Embryonic facial prominence (tissue), 1 donor: ENCODE measurements at regions not wholly inside any gene's neighbourhood (a gene's known extent, or its start where the extent isn't known, plus 50 kb on each side); places are given as distances from the start of the nearest gene placed in this dataset.
"Not testable (repeated sequence)": the region's sequence is repeated elsewhere in the genome, so short reads cannot be mapped to it uniquely, and the experiment has no call there.

Source experiments
- DNase-seq: peaks from one replicate; pipeline ENCODE4 v3.0.0-alpha.2; 2016; ENCODE audit errors: extremely low spot score

DNA sequence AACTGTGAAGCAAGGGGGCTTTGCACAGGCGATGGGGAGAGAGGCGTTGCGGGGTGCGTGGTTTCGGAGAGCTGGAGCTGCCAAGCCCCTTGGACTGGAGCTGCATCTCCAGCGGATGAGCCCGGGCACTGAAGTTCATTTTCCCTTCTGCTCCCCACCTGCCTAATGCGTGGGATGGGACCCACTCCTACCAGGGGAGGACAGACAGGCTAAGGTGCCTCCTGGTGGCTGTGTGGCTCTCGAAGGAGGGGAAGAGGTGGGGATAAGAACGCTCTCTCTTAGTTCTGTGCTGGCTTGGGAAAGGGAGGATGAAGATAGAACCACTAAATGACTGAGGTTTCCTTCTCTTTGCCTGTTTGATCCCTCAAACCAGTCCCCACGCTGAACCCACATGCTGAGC lies 177.6 kb upstream of the PITRM1 start:
- no peak for DNase-seq

- DNase-seq = no peak
These were observed 176.0 kb upstream of the PITRM1 start for GRCh38 chr10:3348564-3348963.

DNA sequence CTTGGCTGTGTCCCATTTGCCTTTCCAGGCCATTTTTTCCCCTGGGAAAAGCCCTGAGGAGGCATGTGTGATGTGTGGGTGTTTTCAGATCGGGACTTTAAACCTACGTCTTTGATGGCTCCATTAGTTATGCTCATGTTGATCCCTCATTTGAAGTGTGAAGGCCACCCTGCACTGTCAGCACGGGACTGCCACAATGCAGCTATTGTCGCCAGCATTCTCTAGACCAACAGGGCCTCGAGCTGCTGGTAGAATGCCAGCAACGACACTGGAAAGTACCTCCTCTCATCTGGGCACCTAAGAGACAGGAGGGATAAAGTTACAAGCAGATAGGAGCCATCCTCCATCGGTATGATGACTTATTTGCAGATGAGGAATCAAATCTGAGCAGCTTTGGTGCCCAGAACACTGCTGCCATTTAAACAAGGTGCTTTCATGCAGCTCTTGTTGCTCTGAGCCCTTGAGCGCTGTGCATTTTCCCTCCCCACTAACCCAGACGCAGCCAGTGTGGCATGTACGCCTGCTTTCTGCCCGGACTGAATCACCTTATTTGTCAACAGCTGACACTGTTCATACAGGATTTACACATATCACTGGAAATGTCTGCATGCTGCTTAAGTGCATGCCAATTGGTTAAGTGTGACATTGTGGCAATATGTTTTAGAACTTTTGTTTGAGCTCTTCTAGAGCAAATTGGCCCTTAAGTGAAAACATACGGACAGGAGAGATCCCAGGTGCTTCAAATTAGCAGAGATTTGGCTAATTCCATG lies 175.0 kb upstream of the PITRM1 start:
- DNase-seq = no peak

DNA sequence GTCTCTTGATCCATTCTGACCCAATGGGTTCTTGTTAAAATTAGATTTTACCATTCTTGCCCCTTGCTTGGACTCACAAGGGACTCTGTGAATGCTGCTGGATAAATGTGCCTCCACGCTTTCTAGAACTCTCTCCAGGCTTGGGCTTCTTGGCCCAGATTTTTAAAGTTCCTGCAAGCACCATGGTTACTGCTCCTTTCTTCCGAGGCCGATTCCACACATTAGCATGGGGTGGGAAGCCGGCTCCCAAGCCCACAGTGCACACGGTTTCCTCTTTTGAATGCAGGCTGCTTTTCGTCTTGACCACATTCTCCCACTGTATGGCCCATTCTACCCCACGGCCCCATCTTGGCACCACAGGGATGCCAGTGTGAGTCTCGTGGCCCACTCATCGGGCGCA lies 174.3 kb upstream of the PITRM1 start:
- DNase-seq = no peak

GRCh38 chr10:3342771-3343170 lies 170.2 kb upstream of the PITRM1 start:
- no peak for DNase-seq

- no peak for DNase-seq
These were observed 167.6 kb upstream of the PITRM1 start for GRCh38 chr10:3340127-3340730.

DNA sequence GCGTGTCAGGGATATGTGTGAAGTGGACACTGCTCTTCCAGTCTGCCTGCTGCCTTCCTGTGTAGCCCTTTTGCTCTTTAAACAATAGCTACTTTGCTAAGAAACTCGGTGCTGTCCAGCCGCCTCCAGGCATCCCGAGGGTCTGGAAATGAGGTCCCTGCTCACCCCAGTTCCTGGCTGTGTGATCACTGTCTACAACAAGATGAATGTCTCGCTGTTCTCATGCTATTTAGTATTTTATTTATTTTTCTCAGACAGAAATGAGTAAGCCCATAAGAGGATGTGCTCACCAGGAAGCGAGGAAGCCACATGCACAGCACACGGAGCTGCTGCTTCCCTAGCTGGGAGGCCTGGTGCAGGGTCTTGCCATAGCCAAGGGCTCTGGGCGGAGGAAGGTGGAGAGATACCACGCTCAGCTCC lies 167.0 kb upstream of the PITRM1 start:
- DNase-seq = no peak

DNA sequence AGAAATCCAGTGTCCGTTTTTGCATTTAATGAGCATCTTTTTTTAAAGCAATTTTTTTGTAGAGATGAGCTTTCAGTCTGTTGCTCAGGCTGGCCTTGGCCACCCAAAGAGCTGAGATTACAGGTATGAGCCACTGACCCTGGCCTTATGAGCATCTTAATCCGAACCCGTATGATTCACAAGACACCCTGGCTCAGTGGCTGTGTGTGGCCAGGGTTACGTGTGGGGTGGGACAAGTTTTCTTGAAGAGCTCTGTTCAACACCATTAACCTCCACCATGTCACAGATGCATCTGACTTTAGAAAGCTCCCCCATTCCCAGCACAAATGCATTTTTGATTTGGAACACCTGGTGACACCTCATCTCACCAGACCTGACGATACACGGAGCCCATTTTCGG lies 166.5 kb upstream of the PITRM1 start:
- DNase-seq = no peak

DNA sequence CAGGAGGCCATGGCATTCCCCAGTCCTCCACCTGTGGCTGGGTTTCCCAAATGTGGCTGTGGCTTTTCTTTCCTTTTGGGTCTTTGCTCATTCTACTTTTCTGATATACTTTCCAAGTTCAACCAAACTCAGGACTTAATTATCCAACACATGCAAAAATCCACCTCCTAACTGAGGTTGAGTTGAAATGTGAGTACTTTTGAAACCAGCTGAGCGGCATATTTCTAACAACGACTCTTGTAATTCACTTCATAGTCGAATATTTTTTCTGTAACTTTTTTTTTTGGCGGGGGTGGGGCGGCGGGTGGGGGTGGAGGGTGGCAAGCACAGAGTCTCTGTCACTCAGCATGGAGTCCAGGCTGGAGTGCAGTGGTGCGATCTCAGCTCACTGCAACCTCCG lies 165.2 kb upstream of the PITRM1 start:
- no peak for DNase-seq

GRCh38 chr10:3336673-3337293 lies 164.2 kb upstream of the PITRM1 start:
- DNase-seq = no peak

GRCh38 chr10:3333426-3333825 lies 160.8 kb upstream of the PITRM1 start:
- DNase-seq = no peak

- no peak for DNase-seq
These were observed 159.2 kb upstream of the PITRM1 start for GRCh38 chr10:3331690-3332230.

DNA sequence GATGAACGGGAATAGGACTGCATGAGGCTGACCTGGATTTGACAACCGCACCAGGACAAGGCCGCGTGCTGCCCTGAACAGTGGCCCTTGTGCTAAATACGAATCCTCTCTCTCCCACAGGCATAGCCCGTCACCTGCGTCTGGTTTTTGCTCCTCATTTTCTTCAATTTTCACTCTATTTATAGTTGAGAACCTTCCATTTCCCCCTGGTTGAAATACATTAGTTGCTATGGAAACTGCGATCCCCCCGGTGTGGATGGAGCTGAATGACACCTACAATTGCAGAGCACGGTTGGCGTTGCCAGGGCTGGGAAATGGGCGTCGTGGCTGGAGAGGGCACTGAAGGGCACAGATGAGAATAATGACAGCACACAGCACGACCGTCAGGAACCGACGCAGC lies 158.6 kb upstream of the PITRM1 start:
- DNase-seq = no peak

GRCh38 chr10:3330663-3331062 lies 158.1 kb upstream of the PITRM1 start:
- no peak for DNase-seq

- no peak for DNase-seq
These were observed 153.6 kb upstream of the PITRM1 start for GRCh38 chr10:3325954-3326750.

- DNase-seq = no peak
These were observed 152.0 kb upstream of the PITRM1 start for GRCh38 chr10:3324612-3325038.

- DNase-seq = no peak
These were observed 151.4 kb upstream of the PITRM1 start for GRCh38 chr10:3323865-3324498.

GRCh38 chr10:3321123-3321522 lies 148.5 kb upstream of the PITRM1 start:
- DNase-seq = no peak

GRCh38 chr10:3319811-3320226 lies 147.2 kb upstream of the PITRM1 start:
- DNase-seq = no peak

GRCh38 chr10:3318480-3318807 lies 145.9 kb upstream of the PITRM1 start:
- DNase-seq = not testable (repeated sequence)
